SK-N-SH (cell line): ENCODE measurements at regions not wholly inside any gene's neighbourhood (a gene's known extent, or its start where the extent isn't known, plus 50 kb on each side); places are given as distances from the start of the nearest gene placed in this dataset.

Experiments
- CTCF ChIA-PET: fragments of 300-600, 350-600 bp; formaldehyde crosslinking; extraction: SDS; loops from one replicate; lab custom pipeline; 2021; lab: Yijun Ruan, JAX
- POLR2A ChIA-PET: fragments of 350-600 bp; sonication (Branson Sonifier 250); formaldehyde crosslinking; extraction: SDS; loops from one replicate; lab custom pipeline; 2020; ENCODE audit warnings: antibody characterized with exemption, inconsistent platforms; lab: Yijun Ruan, JAX
- DNase-seq: peaks from one replicate; pipeline ENCODE4 v3.0.0; 2012
- H2AFZ ChIP-seq: fragments of 200-600 bp; sonication (generic); 2 replicates; pipeline ENCODE4 v1.8.1; 2016; ENCODE audit warnings: antibody characterized with exemption, mild to moderate bottlenecking, low read depth
- H3F3A ChIP-seq: fragments of 200-600 bp; sonication (generic); replicated peaks from 2 replicates; pipeline ENCODE3; 2016; ENCODE audit warnings: antibody characterized with exemption, mild to moderate bottlenecking; ENCODE audit not compliant: insufficient read depth
- H3K27ac ChIP-seq, 2 experiments: fragments of 200-500 bp in 1 of 2; fragments of 200-600 bp in 1 of 2; sonication (Bioruptor generic) in 1 of 2; sonication (generic), shearing (Covaris generic) in 1 of 2; 2 replicates each; pipeline versions ENCODE4 v1.5.1 to v1.6.1; 2014 to 2016; ENCODE audit warnings: low read depth in 2 of 2, inconsistent platforms in 1 of 2, low read length in 1 of 2, mild to moderate bottlenecking in 1 of 2, mixed read lengths in 1 of 2
- H3K27me3 ChIP-seq: fragments of 200-600 bp; sonication (generic), shearing (Covaris generic); 2 replicates; pipeline ENCODE4 v1.6.1; 2016; ENCODE audit warnings: mixed run types; ENCODE audit not compliant: insufficient read depth
- H3K36me3 ChIP-seq, 2 experiments: fragments of 200-500 bp in 1 of 2; fragments of 200-600 bp in 1 of 2; sonication (Bioruptor generic) in 1 of 2; sonication (generic) in 1 of 2; replicated peaks in 1 of 2; 2 replicates each; pipeline versions ENCODE3 to v1.5.1; 2014 to 2016; ENCODE audit warnings: low read length in 1 of 2, mild to moderate bottlenecking in 1 of 2; ENCODE audit not compliant: insufficient read depth in 2 of 2, control insufficient read depth in 1 of 2
- H3K4me1 ChIP-seq, 2 experiments: fragments of 200-500 bp in 1 of 2; fragments of 200-600 bp in 1 of 2; sonication (Bioruptor generic) in 1 of 2; sonication (generic), shearing (Covaris generic) in 1 of 2; 2 replicates each; pipeline versions ENCODE4 v1.5.1 to v1.6.1; 2014 to 2016; ENCODE audit warnings: low read depth in 1 of 2, low read length in 1 of 2, mixed run types in 1 of 2; ENCODE audit not compliant: insufficient read depth in 2 of 2, control insufficient read depth in 1 of 2
- H3K4me2 ChIP-seq: fragments of 200-600 bp; sonication (generic), shearing (Covaris generic); 2 replicates; pipeline ENCODE4 v1.6.1; 2017; ENCODE audit warnings: mixed run types
- H3K4me3 ChIP-seq, 2 experiments: fragments of 200-500 bp in 1 of 2; fragments of 200-600 bp in 1 of 2; sonication (Bioruptor generic) in 1 of 2; sonication (generic), shearing (Covaris generic) in 1 of 2; 2 replicates each; pipeline versions ENCODE4 v1.5.1 to v1.8.1; 2014 to 2016; ENCODE audit warnings: low read depth in 2 of 2, inconsistent platforms in 1 of 2, low read length in 1 of 2, mild to moderate bottlenecking in 1 of 2, mixed read lengths in 1 of 2, moderate library complexity in 1 of 2
- H3K79me2 ChIP-seq: fragments of 200-600 bp; sonication (generic); 2 replicates; pipeline ENCODE4 v1.8.1; 2017; ENCODE audit warnings: mild to moderate bottlenecking; ENCODE audit not compliant: insufficient read depth
- H3K9ac ChIP-seq: fragments of 200-600 bp; sonication (generic); 2 replicates; pipeline ENCODE4 v1.6.1; 2017; ENCODE audit warnings: mixed run types
- H3K9me2 ChIP-seq: fragments of 200-600 bp; sonication (generic); 2 replicates; pipeline ENCODE4 v1.6.1; 2017; ENCODE audit warnings: mixed run types
- H3K9me3 ChIP-seq: fragments of 200-600 bp; sonication (generic); 2 replicates; pipeline ENCODE4 v1.6.1; 2017; ENCODE audit warnings: mixed run types, mild to moderate bottlenecking, moderate library complexity
- H4K20me1 ChIP-seq: fragments of 200-600 bp; sonication (generic); 2 replicates; pipeline ENCODE4 v1.6.1; 2017; ENCODE audit warnings: mild to moderate bottlenecking, mixed run types; ENCODE audit not compliant: insufficient read depth
- ELF1 ChIP-seq: IDR thresholded peaks from 2 replicates; pipeline ENCODE4 v1.4.0; 2012
- FOSL2 ChIP-seq: IDR thresholded peaks from 2 replicates; pipeline ENCODE4 v1.4.0; 2012; ENCODE audit warnings: low read depth, mild to moderate bottlenecking, moderate library complexity, borderline replicate concordance
- FOXJ3 ChIP-seq: sonication (generic); formaldehyde crosslinking; IDR thresholded peaks from 2 replicates; pipeline ENCODE4 v1.5.1; 2020; ENCODE audit warnings: mild to moderate bottlenecking, missing genetic modification reagents
- GABPA ChIP-seq: IDR thresholded peaks from 2 replicates; pipeline ENCODE4 v1.4.0; 2012; ENCODE audit warnings: low read depth, mild to moderate bottlenecking
- GATA2 ChIP-seq: sonication (generic); formaldehyde crosslinking; IDR thresholded peaks from 2 replicates; pipeline ENCODE4 v1.5.0; 2020; ENCODE audit warnings: mild to moderate bottlenecking, missing genetic modification reagents
- IRF3 ChIP-seq: fragments of 150-350 bp; IDR thresholded peaks from 2 replicates; pipeline ENCODE4 v1.6.1; 2016; ENCODE audit warnings: mild to moderate bottlenecking, low read depth, low read length
- MXI1 ChIP-seq: IDR thresholded peaks from 2 replicates; pipeline ENCODE4 v1.6.1; 2012; ENCODE audit warnings: mild to moderate bottlenecking, low read depth, low read length, improper control_type of control experiment
- NRF1 ChIP-seq: IDR thresholded peaks from 2 replicates; pipeline ENCODE4 v1.6.1; 2012; ENCODE audit warnings: low read depth, mild to moderate bottlenecking, low read length
- PBX3 ChIP-seq: IDR thresholded peaks from 2 replicates; pipeline ENCODE4; 2012
- RCOR1 ChIP-seq: fragments of 150-350 bp; IDR thresholded peaks from 2 replicates; pipeline ENCODE4 v1.6.1; 2017; ENCODE audit warnings: antibody characterized with exemption, low read length
- RFX5 ChIP-seq: IDR thresholded peaks from 2 replicates; pipeline ENCODE4 v1.6.1; 2012; ENCODE audit warnings: mild to moderate bottlenecking, improper control_type of control experiment, low read length
- TEAD4 ChIP-seq: IDR thresholded peaks from 2 replicates; pipeline ENCODE4 v1.4.0; 2012; ENCODE audit warnings: mild to moderate bottlenecking, borderline replicate concordance; ENCODE audit not compliant: insufficient read depth
- USF2 ChIP-seq: fragments of 150-350 bp; IDR thresholded peaks from 2 replicates; pipeline ENCODE4 v1.6.1; 2017; ENCODE audit warnings: antibody characterized with exemption, low read length, low read depth, borderline replicate concordance
- ZBTB33 ChIP-seq: IDR thresholded peaks from 2 replicates; pipeline ENCODE4 v1.4.0; 2012; ENCODE audit warnings: low read depth, borderline replicate concordance
- whole genome bisulfite sequencing: methylation state at CpG from one replicate; pipeline ENCODE4 v1.1.6; 2017; ENCODE audit warnings: low lambda C conversion rate; 5-methylcytosine and 5-hydroxymethylcytosine counted together
- TF ChIP-seq, protein P1 (sequence below): IDR thresholded peaks from 2 replicates; pipeline ENCODE4 v1.6.1; 2012; ENCODE audit warnings: mild to moderate bottlenecking, low read depth, low read length, moderate library complexity
- TF ChIP-seq, protein P2 (sequence below): fragments of 200-600 bp; sonication (generic); IDR thresholded peaks from 2 replicates; pipeline ENCODE4 v1.6.1; 2017; ENCODE audit warnings: antibody characterized with exemption, mild to moderate bottlenecking, moderate library complexity

- ChIA-PET CTCF (interaction anchor here (1.3 kb wide), 1 partner anchor 9 kb away, joined by 4 read pairs; no protein-coding TSS in a partner anchor), POLR2A (no interaction called here)
- WGBS, result 70% methylated on average over 6 of the region's 6 CpGs
These were observed 490.2 kb upstream of the SULF2 start for GRCh38 chr20:48275286-48276020.

DNA sequence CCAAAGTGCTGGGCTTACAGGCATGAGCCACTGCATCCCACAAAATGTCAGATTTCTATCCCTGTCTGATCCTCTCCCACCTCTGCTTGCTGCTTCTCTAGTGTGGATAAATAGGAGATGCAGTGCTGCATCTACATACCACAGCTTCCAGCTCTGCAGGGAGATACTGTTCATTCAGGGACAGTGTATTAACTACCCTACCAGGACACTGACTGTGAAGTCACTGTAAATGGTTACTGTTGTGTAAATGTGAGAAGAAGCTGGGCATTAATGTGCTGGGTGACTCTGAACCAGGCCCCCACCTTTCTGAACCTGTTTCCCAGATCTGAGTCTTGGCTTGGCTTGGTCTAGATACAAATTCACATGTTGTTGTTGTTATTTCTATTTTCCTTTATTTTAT is 488.6 kb upstream of the SULF2 start:
- no peaks in the 10 kb centered on the region; a peak in 1 of 4 replicates for H3K4me1 ChIP-seq
- no peaks in the 10 kb centered on the region for H3K9me3 ChIP-seq
- no peak for DNase-seq
- H3K9ac ChIP-seq, result no peak overlapping the region
- no peaks in the 10 kb centered on the region for H3F3A ChIP-seq
- H3K79me2 ChIP-seq, result no peaks in the 10 kb centered on the region
- H3K9me2 ChIP-seq, result no peaks in the 10 kb centered on the region
- H3K36me3 ChIP-seq, result no peaks in the 10 kb centered on the region
- H3K4me3 ChIP-seq, result no peak overlapping the region
- ChIA-PET POLR2A (no interaction called here), CTCF (interaction anchor here (1.3 kb wide), 1 partner anchor 11 kb away, joined by 4 read pairs; no protein-coding TSS in a partner anchor)
- no peak overlapping the region for H3K27ac ChIP-seq
- no peaks in the 10 kb centered on the region for H3K27me3 ChIP-seq
- no peak overlapping the region for H2AFZ ChIP-seq
- no peak overlapping the region for H3K4me2 ChIP-seq
- no peaks in the 10 kb centered on the region for H4K20me1 ChIP-seq
- no peak for TF ChIP-seq RFX5
- TF ChIP-seq MXI1, result no peak
- no peak for TF ChIP-seq FOXJ3 (CRISPR knock-in tag)
- no peak for TF ChIP-seq USF2
- no peak for TF ChIP-seq NRF1
- no peak for TF ChIP-seq ZBTB33
- TF ChIP-seq, protein P1, sequence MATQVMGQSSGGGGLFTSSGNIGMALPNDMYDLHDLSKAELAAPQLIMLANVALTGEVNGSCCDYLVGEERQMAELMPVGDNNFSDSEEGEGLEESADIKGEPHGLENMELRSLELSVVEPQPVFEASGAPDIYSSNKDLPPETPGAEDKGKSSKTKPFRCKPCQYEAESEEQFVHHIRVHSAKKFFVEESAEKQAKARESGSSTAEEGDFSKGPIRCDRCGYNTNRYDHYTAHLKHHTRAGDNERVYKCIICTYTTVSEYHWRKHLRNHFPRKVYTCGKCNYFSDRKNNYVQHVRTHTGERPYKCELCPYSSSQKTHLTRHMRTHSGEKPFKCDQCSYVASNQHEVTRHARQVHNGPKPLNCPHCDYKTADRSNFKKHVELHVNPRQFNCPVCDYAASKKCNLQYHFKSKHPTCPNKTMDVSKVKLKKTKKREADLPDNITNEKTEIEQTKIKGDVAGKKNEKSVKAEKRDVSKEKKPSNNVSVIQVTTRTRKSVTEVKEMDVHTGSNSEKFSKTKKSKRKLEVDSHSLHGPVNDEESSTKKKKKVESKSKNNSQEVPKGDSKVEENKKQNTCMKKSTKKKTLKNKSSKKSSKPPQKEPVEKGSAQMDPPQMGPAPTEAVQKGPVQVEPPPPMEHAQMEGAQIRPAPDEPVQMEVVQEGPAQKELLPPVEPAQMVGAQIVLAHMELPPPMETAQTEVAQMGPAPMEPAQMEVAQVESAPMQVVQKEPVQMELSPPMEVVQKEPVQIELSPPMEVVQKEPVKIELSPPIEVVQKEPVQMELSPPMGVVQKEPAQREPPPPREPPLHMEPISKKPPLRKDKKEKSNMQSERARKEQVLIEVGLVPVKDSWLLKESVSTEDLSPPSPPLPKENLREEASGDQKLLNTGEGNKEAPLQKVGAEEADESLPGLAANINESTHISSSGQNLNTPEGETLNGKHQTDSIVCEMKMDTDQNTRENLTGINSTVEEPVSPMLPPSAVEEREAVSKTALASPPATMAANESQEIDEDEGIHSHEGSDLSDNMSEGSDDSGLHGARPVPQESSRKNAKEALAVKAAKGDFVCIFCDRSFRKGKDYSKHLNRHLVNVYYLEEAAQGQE, result no peak
- TF ChIP-seq PBX3, result no peak
- TF ChIP-seq, protein P2, sequence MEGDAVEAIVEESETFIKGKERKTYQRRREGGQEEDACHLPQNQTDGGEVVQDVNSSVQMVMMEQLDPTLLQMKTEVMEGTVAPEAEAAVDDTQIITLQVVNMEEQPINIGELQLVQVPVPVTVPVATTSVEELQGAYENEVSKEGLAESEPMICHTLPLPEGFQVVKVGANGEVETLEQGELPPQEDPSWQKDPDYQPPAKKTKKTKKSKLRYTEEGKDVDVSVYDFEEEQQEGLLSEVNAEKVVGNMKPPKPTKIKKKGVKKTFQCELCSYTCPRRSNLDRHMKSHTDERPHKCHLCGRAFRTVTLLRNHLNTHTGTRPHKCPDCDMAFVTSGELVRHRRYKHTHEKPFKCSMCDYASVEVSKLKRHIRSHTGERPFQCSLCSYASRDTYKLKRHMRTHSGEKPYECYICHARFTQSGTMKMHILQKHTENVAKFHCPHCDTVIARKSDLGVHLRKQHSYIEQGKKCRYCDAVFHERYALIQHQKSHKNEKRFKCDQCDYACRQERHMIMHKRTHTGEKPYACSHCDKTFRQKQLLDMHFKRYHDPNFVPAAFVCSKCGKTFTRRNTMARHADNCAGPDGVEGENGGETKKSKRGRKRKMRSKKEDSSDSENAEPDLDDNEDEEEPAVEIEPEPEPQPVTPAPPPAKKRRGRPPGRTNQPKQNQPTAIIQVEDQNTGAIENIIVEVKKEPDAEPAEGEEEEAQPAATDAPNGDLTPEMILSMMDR, result no peak
- no peak for TF ChIP-seq GABPA
- TF ChIP-seq ELF1, result no peak
- no peak for TF ChIP-seq GATA2 (CRISPR knock-in tag)
- TF ChIP-seq IRF3, result no peak
- TF ChIP-seq RCOR1, result no peak
- no peak for TF ChIP-seq TEAD4

More at GRCh38 chr20:48275286-48276020, 490.2 kb upstream of the SULF2 start:
- H3K79me2 ChIP-seq, result no peaks in the 10 kb centered on the region
- H3K9me3 ChIP-seq, result no peaks in the 10 kb centered on the region
- H3K9me2 ChIP-seq, result no peaks in the 10 kb centered on the region
- H3K4me2 ChIP-seq, result no peak overlapping the region
- peak; percentile 16 for DNase-seq
- H3K27me3 ChIP-seq, result no peaks in the 10 kb centered on the region
- H4K20me1 ChIP-seq, result no peaks in the 10 kb centered on the region
- H3K36me3 ChIP-seq, result no peaks in the 10 kb centered on the region
- no peak overlapping the region for H3K9ac ChIP-seq
- H2AFZ ChIP-seq, result no peak overlapping the region
- no peaks in the 10 kb centered on the region for H3F3A ChIP-seq
- no peaks in the 10 kb centered on the region; a peak in 1 of 4 replicates for H3K4me1 ChIP-seq
- TF ChIP-seq MXI1 (no peak), FOSL2 (no peak)
- no peak overlapping the region for H3K4me3 ChIP-seq
- no peak overlapping the region for H3K27ac ChIP-seq
